ENCODE measurements at regions not wholly inside any gene's neighbourhood (a gene's known extent, or its start where the extent isn't known, plus 50 kb on each side); places are given as distances from the start of the nearest gene placed in this dataset.

GRCh38 chr13:42703740-42704139 lies 77.6 kb upstream of the FAM216B start:
- H3K4me1 ChIP-seq (replicated peaks in 1 of 2; ENCODE audit: control insufficient read depth in 2 of 2, insufficient read depth in 2 of 2, low read length in 2 of 2) = no peaks in the 10 kb centered on the region
- no TSS peak for BruUV-seq (replicated peaks)
- no peak overlapping the region for H3K4me3 ChIP-seq
- H3K79me2 ChIP-seq (ENCODE audit: control insufficient read depth, insufficient read depth, low read length) = no peaks in the 10 kb centered on the region
- POLR2A ChIA-PET = no interaction called here
- H3K9me1 ChIP-seq (ENCODE audit: control insufficient read depth, insufficient read depth, low read length) = no peaks in the 10 kb centered on the region
- H2AFZ ChIP-seq (ENCODE audit: low read depth, low read length) = no peak overlapping the region
- CTCF ChIA-PET (ENCODE audit: low intra/inter-chr PET ratio) = no interaction called here
- DNase-seq (ENCODE audit: extremely low read depth in 1 of 4, low spot score in 3 of 4) (no peak), ATAC-seq (no peak), FAIRE-seq (no peak)
- TF ChIP-seq ZNF592 (IDR thresholded peaks at IDR 0.05) = no peak
- TF ChIP-seq IRF1 (CRISPR knock-in tag; IDR thresholded peaks at IDR 0.05; ENCODE audit: borderline replicate concordance) = no peak
- TF ChIP-seq KLF16 (IDR thresholded peaks at IDR 0.05) = no peak
- TF ChIP-seq POLR2A (conservative IDR thresholded peaks at IDR 0.05) = no peak
- TF ChIP-seq FOXA1 (IDR thresholded peaks at IDR 0.05; ENCODE audit: borderline replicate concordance) = no peak
- no peak for TF ChIP-seq HDAC1 (IDR thresholded peaks at IDR 0.05)
- TF ChIP-seq FOS (IDR thresholded peaks at IDR 0.05; ENCODE audit: extremely low read depth, insufficient read length) = no peak
- no peak for TF ChIP-seq ELF2 (CRISPR knock-in tag; IDR thresholded peaks at IDR 0.05)
- TF ChIP-seq RB1 (IDR thresholded peaks at IDR 0.05; ENCODE audit: low read depth) = no peak
- TF ChIP-seq NBN (IDR thresholded peaks at IDR 0.05; ENCODE audit: low read depth) = no peak
- TF ChIP-seq ESRRB (CRISPR knock-in tag; IDR thresholded peaks at IDR 0.05; ENCODE audit: borderline replicate concordance) = no peak
- no peak for TF ChIP-seq MED1 (CRISPR knock-in tag; IDR thresholded peaks at IDR 0.05; ENCODE audit: borderline replicate concordance)
- no peak for TF ChIP-seq WHSC1 (IDR thresholded peaks at IDR 0.05; ENCODE audit: low read length)
- TF ChIP-seq KLF6 (CRISPR knock-in tag; IDR thresholded peaks at IDR 0.05; ENCODE audit: borderline replicate concordance) = no peak
- TF ChIP-seq PCBP2 (IDR thresholded peaks at IDR 0.05; ENCODE audit: low read depth, low read length, poor library complexity, severe bottlenecking) = no peak
- TF ChIP-seq PHF8 (IDR thresholded peaks at IDR 0.05; ENCODE audit: borderline replicate concordance, low read length) = no peak
- TF ChIP-seq MAFK (IDR thresholded peaks at IDR 0.05; ENCODE audit: low read length) = no peak
- in situ Hi-C loops (cut with MboI) = no loop called here
- H3K27ac ChIP-seq (ENCODE audit: extremely low read depth, low read depth, low read length) = no peak overlapping the region
- no peaks in the 10 kb centered on the region for H4K20me1 ChIP-seq (replicated peaks; ENCODE audit: control insufficient read depth, insufficient read depth, low read length)
- no peak overlapping the region for H3K4me2 ChIP-seq (ENCODE audit: insufficient read depth, low read length)
- intact Hi-C loops (cut with micrococcal nuclease) = no loop called here
- H3K36me3 ChIP-seq (ENCODE audit: control insufficient read depth, insufficient read depth, low read length) = no peaks in the 10 kb centered on the region
- H3K9me3 ChIP-seq (replicated peaks; ENCODE audit: control insufficient read depth, insufficient read depth, low read depth, low read length) = no peaks in the 10 kb centered on the region
- H3K9ac ChIP-seq (ENCODE audit: insufficient read depth in 1 of 2, low read depth in 2 of 2, low read length in 2 of 2) = no peak overlapping the region
- H3K27me3 ChIP-seq (ENCODE audit: control insufficient read depth in 2 of 2, insufficient read depth in 2 of 2, low read length in 2 of 2) = no peaks in the 10 kb centered on the region
